ENCODE measurements at regions not wholly inside any gene's neighbourhood (a gene's known extent, or its start where the extent isn't known, plus 50 kb on each side); places are given as distances from the start of the nearest gene placed in this dataset.
"Not testable (repeated sequence)": the region's sequence is repeated elsewhere in the genome, so short reads cannot be mapped to it uniquely, and the experiment has no call there.

GRCh38 chr5:116750631-116751580 lies 176.3 kb upstream of the SEMA6A start:
- peak in 1 of 3 donors; percentile 49 for DNase-seq

GRCh38 chr5:116747881-116748280 lies 173.3 kb upstream of the SEMA6A start:
- no peak for DNase-seq

GRCh38 chr5:116746668-116747067 lies 172.0 kb upstream of the SEMA6A start:
- DNase-seq: no peak

- no peak for DNase-seq
These were observed 166.1 kb upstream of the SEMA6A start for GRCh38 chr5:116740771-116741170.

GRCh38 chr5:116739571-116739970 lies 164.9 kb upstream of the SEMA6A start:
- peak; percentile 29 to 82 (median 51) for DNase-seq

- peak; percentile 68 to 93 (median 83) for DNase-seq
These were observed 164.1 kb upstream of the SEMA6A start for GRCh38 chr5:116738615-116739261.

- DNase-seq: no peak
These were observed 163.6 kb upstream of the SEMA6A start for GRCh38 chr5:116738239-116738614.

- no peak for DNase-seq
These were observed 162.0 kb upstream of the SEMA6A start for GRCh38 chr5:116736671-116737070.

- peak in 1 of 3 donors; percentile 51 for DNase-seq
These were observed 159.7 kb upstream of the SEMA6A start for GRCh38 chr5:116733991-116734975.

GRCh38 chr5:116732591-116732990 lies 158.0 kb upstream of the SEMA6A start:
- DNase-seq: no peak

- DNase-seq: no peak
These were observed 156.8 kb upstream of the SEMA6A start for GRCh38 chr5:116731432-116731831.

GRCh38 chr5:116730706-116731105 lies 156.1 kb upstream of the SEMA6A start:
- peak in 2 of 3 donors; percentile 68 to 75 for DNase-seq

- DNase-seq: peak in 1 of 3 donors; percentile 53
These were observed 155.6 kb upstream of the SEMA6A start for GRCh38 chr5:116730185-116730584.

- DNase-seq: no peak
These were observed 152.6 kb upstream of the SEMA6A start for GRCh38 chr5:116727248-116727647.

- not testable (repeated sequence) for DNase-seq
These were observed 151.6 kb upstream of the SEMA6A start for GRCh38 chr5:116726180-116726579.

- DNase-seq: no peak
These were observed 150.3 kb upstream of the SEMA6A start for GRCh38 chr5:116724971-116725370.

GRCh38 chr5:116722651-116723050 lies 148.0 kb upstream of the SEMA6A start:
- DNase-seq: no peak

- no peak for DNase-seq
These were observed 144.5 kb upstream of the SEMA6A start for GRCh38 chr5:116719106-116719505.

GRCh38 chr5:116718317-116718716 lies 143.7 kb upstream of the SEMA6A start:
- no peak for DNase-seq

- DNase-seq: no peak
These were observed 134.5 kb upstream of the SEMA6A start for GRCh38 chr5:116709082-116709481.

GRCh38 chr5:116705121-116705519 lies 130.5 kb upstream of the SEMA6A start:
- DNase-seq: not testable (repeated sequence)

GRCh38 chr5:116703941-116704340 lies 129.3 kb upstream of the SEMA6A start:
- no peak for DNase-seq
